ENCODE measurements at regions not wholly inside any gene's neighbourhood (a gene's known extent, or its start where the extent isn't known, plus 50 kb on each side); places are given as distances from the start of the nearest gene placed in this dataset.
"Not testable (repeated sequence)": the region's sequence is repeated elsewhere in the genome, so short reads cannot be mapped to it uniquely, and the experiment has no call there.

DNA sequence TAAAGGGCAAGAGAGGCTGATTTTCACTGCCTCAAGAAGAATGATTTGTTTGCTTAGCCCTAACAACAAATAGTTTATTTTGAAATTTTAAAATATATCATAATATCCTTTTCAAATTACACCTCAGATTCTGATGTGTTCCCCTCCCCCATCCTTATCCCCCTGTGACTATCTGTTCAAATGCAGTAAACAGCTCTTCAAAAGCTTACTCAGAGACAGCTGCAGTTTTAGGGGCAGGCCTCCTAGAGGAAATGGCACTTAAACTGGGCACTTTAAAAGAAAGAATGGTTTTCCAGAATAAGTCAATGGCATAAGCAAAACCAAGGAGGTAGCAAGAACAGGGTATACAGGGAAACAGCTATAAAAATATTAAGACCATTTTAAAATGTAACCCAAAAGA is 118.6 kb upstream of the UST start:
- Histone ChIP-seq H3K9me3 (no peaks in the 10 kb centered on the region), H3K4me3 (ENCODE audit: low read depth in 1 of 2, low read length in 1 of 2) (no peak overlapping the region), H3K4me1 (ENCODE audit: control insufficient read depth in 1 of 2, insufficient read depth in 1 of 2, low read depth in 1 of 2, low read length in 1 of 2) (no peaks in the 10 kb centered on the region), H3K27ac (no peak overlapping the region), H3K27me3 (peaks cover 6% of the 10 kb centered on the region), H3K36me3 (no peaks in the 10 kb centered on the region)
- TF ChIP-seq, protein P1, sequence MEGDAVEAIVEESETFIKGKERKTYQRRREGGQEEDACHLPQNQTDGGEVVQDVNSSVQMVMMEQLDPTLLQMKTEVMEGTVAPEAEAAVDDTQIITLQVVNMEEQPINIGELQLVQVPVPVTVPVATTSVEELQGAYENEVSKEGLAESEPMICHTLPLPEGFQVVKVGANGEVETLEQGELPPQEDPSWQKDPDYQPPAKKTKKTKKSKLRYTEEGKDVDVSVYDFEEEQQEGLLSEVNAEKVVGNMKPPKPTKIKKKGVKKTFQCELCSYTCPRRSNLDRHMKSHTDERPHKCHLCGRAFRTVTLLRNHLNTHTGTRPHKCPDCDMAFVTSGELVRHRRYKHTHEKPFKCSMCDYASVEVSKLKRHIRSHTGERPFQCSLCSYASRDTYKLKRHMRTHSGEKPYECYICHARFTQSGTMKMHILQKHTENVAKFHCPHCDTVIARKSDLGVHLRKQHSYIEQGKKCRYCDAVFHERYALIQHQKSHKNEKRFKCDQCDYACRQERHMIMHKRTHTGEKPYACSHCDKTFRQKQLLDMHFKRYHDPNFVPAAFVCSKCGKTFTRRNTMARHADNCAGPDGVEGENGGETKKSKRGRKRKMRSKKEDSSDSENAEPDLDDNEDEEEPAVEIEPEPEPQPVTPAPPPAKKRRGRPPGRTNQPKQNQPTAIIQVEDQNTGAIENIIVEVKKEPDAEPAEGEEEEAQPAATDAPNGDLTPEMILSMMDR (IDR thresholded peaks at IDR 0.05): no peak

DNA sequence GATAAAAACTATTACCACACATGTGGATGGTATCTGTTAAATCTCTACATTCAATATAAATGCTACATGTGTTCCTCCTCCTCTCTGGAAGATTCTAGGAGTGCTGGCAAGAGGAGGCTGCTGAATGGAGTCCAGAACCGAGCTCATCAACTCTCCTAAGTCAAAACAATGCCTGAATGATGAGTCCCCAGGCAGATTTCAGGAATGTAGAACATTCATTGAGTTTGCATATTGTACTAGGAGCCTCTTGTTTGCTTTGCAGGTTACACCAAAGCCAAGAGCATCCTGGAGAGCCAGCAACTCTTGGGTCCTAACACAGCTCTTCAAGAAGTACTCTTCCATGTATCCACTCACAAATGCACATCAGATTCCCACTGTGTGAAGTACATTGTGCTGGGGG is 117.6 kb upstream of the UST start:
- H3K9me3 ChIP-seq: no peaks in the 10 kb centered on the region
- TF ChIP-seq, protein P1 (IDR thresholded peaks at IDR 0.05): no peak
- H3K27ac ChIP-seq: no peak overlapping the region

DNA sequence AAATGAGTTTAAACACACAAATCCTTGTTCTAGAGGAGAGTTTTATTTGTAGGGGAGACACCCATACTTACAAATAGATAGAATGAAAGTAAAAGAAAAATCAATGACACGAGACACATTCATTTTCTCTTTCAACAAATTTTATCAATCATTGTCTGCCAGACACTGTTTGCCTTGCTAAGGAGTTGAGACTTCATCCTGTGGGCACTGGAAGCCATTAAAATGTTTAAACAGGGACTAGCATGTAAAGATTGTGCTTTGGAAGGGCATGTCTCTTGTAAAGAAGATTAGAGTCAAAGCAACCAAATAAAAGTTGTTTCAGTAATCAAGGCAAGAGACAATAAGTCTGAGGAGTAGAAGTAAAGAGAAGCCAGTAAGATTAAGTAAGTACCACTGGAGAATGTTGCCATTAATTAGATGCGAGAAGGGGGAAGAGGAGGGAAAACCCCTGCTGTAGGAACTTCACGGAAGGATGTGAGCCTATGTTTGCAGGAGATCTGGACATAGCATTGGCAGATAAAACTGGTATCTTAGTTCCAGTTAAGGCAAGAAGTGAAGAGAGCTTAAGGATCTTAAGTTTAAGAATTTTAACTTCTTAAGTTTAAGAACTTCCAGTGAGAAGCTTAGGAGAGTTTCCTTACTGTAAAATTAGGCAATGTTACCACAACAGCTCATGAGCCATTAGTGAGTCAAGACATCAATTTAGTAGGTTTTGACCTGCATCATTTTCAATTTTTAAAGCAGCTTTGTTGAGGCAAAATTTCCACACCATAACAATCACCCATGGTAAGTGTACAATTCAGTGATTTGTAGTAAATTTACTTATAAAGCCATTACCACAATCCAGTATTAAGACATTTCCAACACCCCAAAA is 117.0 kb upstream of the UST start:
- Histone ChIP-seq H3K4me3 (ENCODE audit: low read depth in 1 of 2, low read length in 1 of 2) (no peak overlapping the region), H3K9me3 (no peaks in the 10 kb centered on the region), H3K4me1 (ENCODE audit: control insufficient read depth in 1 of 2, insufficient read depth in 1 of 2, low read depth in 1 of 2, low read length in 1 of 2) (no peaks in the 10 kb centered on the region), H3K27ac (no peak overlapping the region), H3K27me3 (peaks cover 6% of the 10 kb centered on the region), H3K36me3 (no peaks in the 10 kb centered on the region)
- TF ChIP-seq, protein P1 (IDR thresholded peaks at IDR 0.05): no peak

More for the DNA sequence above, 117.6 kb upstream of the UST start:
- no peaks in the 10 kb centered on the region for H3K36me3 ChIP-seq
- no peak overlapping the region for H3K4me3 ChIP-seq (ENCODE audit: low read depth in 1 of 2, low read length in 1 of 2)
- peaks cover 6% of the 10 kb centered on the region for H3K27me3 ChIP-seq
- no peaks in the 10 kb centered on the region for H3K4me1 ChIP-seq (ENCODE audit: control insufficient read depth in 1 of 2, insufficient read depth in 1 of 2, low read depth in 1 of 2, low read length in 1 of 2)

DNA sequence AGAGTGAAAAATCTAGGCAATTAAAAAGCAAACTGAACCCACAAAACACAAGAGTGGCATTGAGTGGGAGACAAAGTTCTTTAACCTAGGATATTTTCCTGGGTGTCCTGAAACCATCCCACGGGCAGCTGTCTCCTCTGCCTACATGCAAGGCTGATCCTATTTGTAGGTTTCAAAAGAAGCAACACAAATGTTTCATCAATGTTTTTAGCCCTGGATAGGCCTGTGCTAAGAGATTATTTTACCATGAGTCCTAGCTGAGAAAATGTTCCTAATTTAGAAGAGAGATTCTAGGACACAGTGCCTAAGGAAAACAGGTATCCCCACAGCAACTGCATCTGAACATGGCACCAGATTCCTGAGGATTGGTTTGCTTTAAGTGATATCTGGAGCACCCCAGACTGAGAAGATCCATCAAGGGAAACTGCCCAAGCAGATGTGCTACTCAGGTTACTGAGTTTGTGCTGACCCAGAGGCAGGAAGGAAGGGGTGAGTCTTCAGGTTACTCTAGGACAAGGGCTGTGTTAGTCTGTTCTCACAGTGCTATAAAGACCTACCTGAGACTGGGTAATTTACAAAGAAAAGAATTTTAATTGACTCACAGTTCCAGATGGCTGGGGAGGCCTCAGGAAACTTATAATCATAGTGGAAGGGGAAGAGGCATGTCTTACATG is 111.6 kb upstream of the UST start:
- H3K27me3 ChIP-seq: no peaks in the 10 kb centered on the region
- no peak overlapping the region for H3K27ac ChIP-seq
- H3K9me3 ChIP-seq: no peaks in the 10 kb centered on the region
- H3K36me3 ChIP-seq: no peaks in the 10 kb centered on the region
- no peak overlapping the region for H3K4me3 ChIP-seq (ENCODE audit: low read depth in 1 of 2, low read length in 1 of 2)
- TF ChIP-seq, protein P1 (IDR thresholded peaks at IDR 0.05): no peak
- H3K4me1 ChIP-seq (ENCODE audit: control insufficient read depth in 1 of 2, insufficient read depth in 1 of 2, low read depth in 1 of 2, low read length in 1 of 2): no peaks in the 10 kb centered on the region

DNA sequence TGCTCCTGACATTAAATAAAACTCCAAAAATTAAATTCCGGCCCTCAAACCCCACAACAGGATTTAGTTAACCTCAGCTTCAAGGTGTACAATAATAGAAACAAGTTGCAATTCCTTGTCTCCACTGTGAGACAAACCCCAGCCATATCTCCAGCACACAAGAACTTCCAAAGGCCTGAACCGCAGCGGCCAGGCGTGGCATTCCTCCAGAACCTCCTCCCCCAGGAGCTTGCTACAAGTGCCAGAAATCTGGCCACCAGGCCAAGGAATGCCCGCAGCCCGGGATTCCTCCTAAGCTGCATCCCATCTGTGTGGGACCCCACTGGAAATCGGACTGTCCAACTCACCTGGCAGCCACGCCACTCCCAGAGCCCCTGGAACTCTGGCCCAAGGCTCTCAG is 105.0 kb upstream of the UST start:
- not testable (repeated sequence) for H3K27me3 ChIP-seq; H3K36me3 ChIP-seq; H3K9me3 ChIP-seq; H3K4me3 ChIP-seq (ENCODE audit: low read depth in 1 of 2, low read length in 1 of 2); H3K4me1 ChIP-seq (ENCODE audit: control insufficient read depth in 1 of 2, insufficient read depth in 1 of 2, low read depth in 1 of 2, low read length in 1 of 2); H3K27ac ChIP-seq

DNA sequence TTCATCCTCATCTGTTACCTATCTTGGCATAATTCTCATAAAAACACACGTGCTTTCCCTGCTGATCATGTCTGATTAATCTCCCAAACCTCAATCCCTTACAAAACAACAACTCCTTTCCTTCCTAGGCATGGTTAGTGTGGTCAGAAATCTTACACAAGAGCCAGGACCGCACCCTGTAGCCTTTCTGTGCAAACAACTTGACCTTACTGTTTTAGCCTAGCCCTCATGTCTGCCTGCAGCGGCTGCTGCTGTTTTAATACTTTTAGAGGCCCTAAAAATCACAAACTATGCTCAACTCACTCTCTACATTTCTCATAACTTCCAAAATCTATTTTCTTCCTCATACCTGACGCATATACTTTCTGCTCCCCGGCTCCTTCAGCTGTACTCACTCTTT is 103.6 kb upstream of the UST start:
- H3K4me3 ChIP-seq (ENCODE audit: low read depth in 1 of 2, low read length in 1 of 2): not testable (repeated sequence)

DNA sequence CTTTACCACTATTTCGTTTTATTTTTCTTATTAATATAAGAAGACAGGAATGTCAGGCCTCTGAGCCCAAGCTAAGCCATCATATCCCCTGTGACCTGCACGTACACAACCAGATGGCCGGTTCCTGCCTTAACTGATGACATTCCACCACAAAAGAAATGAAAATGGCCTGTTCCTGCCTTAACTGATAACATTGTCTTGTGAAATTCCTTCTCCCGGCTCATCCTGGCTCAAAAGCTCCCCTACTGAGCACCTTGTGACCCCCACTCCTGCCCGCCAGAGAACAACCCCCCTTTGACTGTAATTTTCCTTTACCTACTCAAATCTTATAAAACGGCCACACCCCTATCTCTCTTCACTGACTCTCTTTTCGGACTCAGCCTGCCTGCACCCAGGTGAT is 101.8 kb upstream of the UST start:
- H3K9me3 ChIP-seq; H3K36me3 ChIP-seq; H3K4me1 ChIP-seq (ENCODE audit: control insufficient read depth in 1 of 2, insufficient read depth in 1 of 2, low read depth in 1 of 2, low read length in 1 of 2); H3K27me3 ChIP-seq; H3K27ac ChIP-seq; H3K4me3 ChIP-seq (ENCODE audit: low read depth in 1 of 2, low read length in 1 of 2): not testable (repeated sequence)

More for the DNA sequence above, 103.6 kb upstream of the UST start:
- H3K27me3 ChIP-seq; H3K36me3 ChIP-seq; H3K27ac ChIP-seq; H3K9me3 ChIP-seq; H3K4me1 ChIP-seq (ENCODE audit: control insufficient read depth in 1 of 2, insufficient read depth in 1 of 2, low read depth in 1 of 2, low read length in 1 of 2): not testable (repeated sequence)

Data from neutrophil (primary cell).